Endothelial cell of hepatic sinusoid (primary cell): ENCODE measurements at regions not wholly inside any gene's neighbourhood (a gene's known extent, or its start where the extent isn't known, plus 50 kb on each side); places are given as distances from the start of the nearest gene placed in this dataset.

ENCODE experiments used
- in situ Hi-C: cut with HindIII; loops from 2 replicates; pipeline ENCODE4 v1.10.0; 2017; ENCODE audit warnings: low sequenced_read_pairs

- in situ Hi-C loops = no loop called here
These were observed 1084.9 kb upstream of the RBFOX1 start for GRCh38 chr16:6247775-6248174.

GRCh38 chr16:6247150-6247549, 1085.5 kb upstream of the RBFOX1 start:
- in situ Hi-C loops = no loop called here

GRCh38 chr16:6246266-6246665, 1086.4 kb upstream of the RBFOX1 start:
- in situ Hi-C loops = no loop called here

GRCh38 chr16:6232056-6232455, 1100.6 kb upstream of the RBFOX1 start:
- in situ Hi-C loops = loop anchor here (5.0 kb wide), 1 partner anchor 35 kb away; no protein-coding TSS in a partner anchor

- in situ Hi-C loops = loop anchor here (5.0 kb wide), 1 partner anchor 36 kb away; no protein-coding TSS in a partner anchor
These were observed 1101.2 kb upstream of the RBFOX1 start for GRCh38 chr16:6231398-6231797.

GRCh38 chr16:6229186-6229585, 1103.5 kb upstream of the RBFOX1 start:
- in situ Hi-C loops = no loop called here

GRCh38 chr16:6218855-6219254, 1113.8 kb upstream of the RBFOX1 start:
- in situ Hi-C loops = no loop called here

GRCh38 chr16:6216836-6217235, 1115.8 kb upstream of the RBFOX1 start:
- in situ Hi-C loops = no loop called here

GRCh38 chr16:6211644-6212043, 1114.0 kb upstream of the EEF2KMT start:
- in situ Hi-C loops = no loop called here

GRCh38 chr16:6209355-6209930, 1111.8 kb upstream of the EEF2KMT start:
- in situ Hi-C loops = no loop called here

- in situ Hi-C loops = no loop called here
These were observed 1110.0 kb upstream of the EEF2KMT start for GRCh38 chr16:6207580-6207979.

GRCh38 chr16:6207124-6207523, 1109.5 kb upstream of the EEF2KMT start:
- in situ Hi-C loops = no loop called here

GRCh38 chr16:6206080-6206479, 1108.5 kb upstream of the EEF2KMT start:
- in situ Hi-C loops = no loop called here

GRCh38 chr16:6204945-6205344, 1107.3 kb upstream of the EEF2KMT start:
- in situ Hi-C loops = no loop called here

GRCh38 chr16:6200861-6201260, 1103.3 kb upstream of the EEF2KMT start:
- in situ Hi-C loops = no loop called here

- in situ Hi-C loops = no loop called here
These were observed 1102.7 kb upstream of the EEF2KMT start for GRCh38 chr16:6200271-6200670.

GRCh38 chr16:6195966-6196365, 1098.4 kb upstream of the EEF2KMT start:
- in situ Hi-C loops = no loop called here

GRCh38 chr16:6193718-6194117, 1096.1 kb upstream of the EEF2KMT start:
- in situ Hi-C loops = no loop called here

GRCh38 chr16:6192984-6193383, 1095.4 kb upstream of the EEF2KMT start:
- in situ Hi-C loops = no loop called here

- in situ Hi-C loops = no loop called here
These were observed 1094.9 kb upstream of the EEF2KMT start for GRCh38 chr16:6192532-6192931.

GRCh38 chr16:6190776-6191175, 1093.2 kb upstream of the EEF2KMT start:
- in situ Hi-C loops = no loop called here

GRCh38 chr16:6189216-6189615, 1091.6 kb upstream of the EEF2KMT start:
- in situ Hi-C loops = no loop called here

GRCh38 chr16:6177616-6178180, 1080.1 kb upstream of the EEF2KMT start:
- in situ Hi-C loops = no loop called here
